Astrocyte (in vitro differentiated cells and primary cell): ENCODE measurements at regions not wholly inside any gene's neighbourhood (a gene's known extent, or its start where the extent isn't known, plus 50 kb on each side); places are given as distances from the start of the nearest gene placed in this dataset.

Experiments
- EZH2 ChIP-seq: IDR thresholded peaks from 2 replicates; pipeline ENCODE4 v1.6.1; 2012; ENCODE audit warnings: mild to moderate bottlenecking, low read length, inconsistent platforms; ENCODE audit not compliant: insufficient read depth
- TF ChIP-seq, protein P1 (sequence below): IDR thresholded peaks from 2 replicates; pipeline ENCODE4 v1.5.1; 2011; ENCODE audit warnings: low read depth, mild to moderate bottlenecking, inconsistent platforms, low read length, moderate library complexity; ENCODE audit not compliant: insufficient read depth

DNA sequence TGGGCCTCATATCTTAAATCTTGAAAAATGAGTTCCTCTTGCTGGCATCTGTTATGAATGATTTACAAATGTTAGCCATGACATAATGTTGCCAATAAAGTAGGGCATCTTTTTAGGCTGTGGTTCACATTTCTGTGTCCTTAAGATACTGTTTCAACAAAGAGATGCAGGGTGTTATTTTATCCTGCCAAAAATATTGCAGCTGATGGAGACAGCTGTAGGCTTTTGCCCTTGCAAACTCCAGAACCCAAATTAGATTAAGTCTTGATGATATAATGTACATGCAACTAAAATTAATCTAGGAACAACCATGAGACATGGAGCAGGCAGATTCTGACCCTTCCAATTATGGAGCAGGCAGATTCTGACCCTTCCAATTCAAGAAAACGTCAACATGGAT, 228.2 kb upstream of the GRIN3A start:
- TF ChIP-seq, protein P1, sequence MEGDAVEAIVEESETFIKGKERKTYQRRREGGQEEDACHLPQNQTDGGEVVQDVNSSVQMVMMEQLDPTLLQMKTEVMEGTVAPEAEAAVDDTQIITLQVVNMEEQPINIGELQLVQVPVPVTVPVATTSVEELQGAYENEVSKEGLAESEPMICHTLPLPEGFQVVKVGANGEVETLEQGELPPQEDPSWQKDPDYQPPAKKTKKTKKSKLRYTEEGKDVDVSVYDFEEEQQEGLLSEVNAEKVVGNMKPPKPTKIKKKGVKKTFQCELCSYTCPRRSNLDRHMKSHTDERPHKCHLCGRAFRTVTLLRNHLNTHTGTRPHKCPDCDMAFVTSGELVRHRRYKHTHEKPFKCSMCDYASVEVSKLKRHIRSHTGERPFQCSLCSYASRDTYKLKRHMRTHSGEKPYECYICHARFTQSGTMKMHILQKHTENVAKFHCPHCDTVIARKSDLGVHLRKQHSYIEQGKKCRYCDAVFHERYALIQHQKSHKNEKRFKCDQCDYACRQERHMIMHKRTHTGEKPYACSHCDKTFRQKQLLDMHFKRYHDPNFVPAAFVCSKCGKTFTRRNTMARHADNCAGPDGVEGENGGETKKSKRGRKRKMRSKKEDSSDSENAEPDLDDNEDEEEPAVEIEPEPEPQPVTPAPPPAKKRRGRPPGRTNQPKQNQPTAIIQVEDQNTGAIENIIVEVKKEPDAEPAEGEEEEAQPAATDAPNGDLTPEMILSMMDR: no peak
- TF ChIP-seq EZH2: no peak
